Adrenal gland (tissue), 5 donors: ENCODE measurements at regions not wholly inside any gene's neighbourhood (a gene's known extent, or its start where the extent isn't known, plus 50 kb on each side); places are given as distances from the start of the nearest gene placed in this dataset.

Experiments
- CTCF ChIP-seq, 6 experiments: fragments of 450-650 bp in 4 of 6; fragments of 200-600 bp in 2 of 6; sonication (generic) in 1 of 6; IDR thresholded peaks; 1 replicate in 5 of 6; 2 replicates in 1 of 6; pipeline versions ENCODE4 v1.5.1 to v1.8.0; 2016 to 2021; ENCODE audit warnings: antibody characterized with exemption in 6 of 6, mild to moderate bottlenecking in 2 of 6, moderate library complexity in 1 of 6
- POLR2A ChIP-seq, 2 donors: fragments of 450-650 bp; IDR thresholded peaks; one replicate each; pipeline ENCODE4 v1.6.1; 2017; ENCODE audit warnings: antibody characterized with exemption in 2 of 2, mild to moderate bottlenecking in 2 of 2, moderate library complexity in 1 of 2
- donor health status: DM: no; HTN: no; CAD: no.

GRCh38 chr12:111157486-111157885 lies 211.4 kb downstream of the PHETA1 start:
- no peak for TF ChIP-seq CTCF (IDR thresholded peaks at IDR 0.05)
- TF ChIP-seq POLR2A (IDR thresholded peaks at IDR 0.05), result no peak
